Liver (tissue), 8 donors: ENCODE measurements at regions not wholly inside any gene's neighbourhood (a gene's known extent, or its start where the extent isn't known, plus 50 kb on each side); places are given as distances from the start of the nearest gene placed in this dataset.

Source experiments
- DNase-seq: peaks from one replicate; pipeline ENCODE4 v3.0.0-alpha.2; 2017; ENCODE audit warnings: low spot score
- H3K27ac ChIP-seq, 2 donors: one replicate each; pipeline ENCODE4 v1.7.0; 2013; ENCODE audit warnings: inconsistent platforms in 2 of 2, low read length in 2 of 2, control low read depth in 1 of 2, low read depth in 1 of 2, mild to moderate bottlenecking in 1 of 2
- H3K27me3 ChIP-seq, 4 donors: one replicate each; pipeline versions ENCODE4 v1.6.1 to v1.7.0; 2013; ENCODE audit warnings: low read length in 3 of 4, inconsistent platforms in 1 of 4, mild to moderate bottlenecking in 1 of 4, moderate library complexity in 1 of 4; ENCODE audit not compliant: control insufficient read depth in 4 of 4, insufficient read depth in 4 of 4
- H3K36me3 ChIP-seq, 4 donors: one replicate each; pipeline versions ENCODE4 v1.6.1 to v1.7.0; 2013; ENCODE audit warnings: low read length in 3 of 4, mild to moderate bottlenecking in 3 of 4, low read depth in 1 of 4, moderate library complexity in 1 of 4; ENCODE audit not compliant: control insufficient read depth in 4 of 4, insufficient read depth in 3 of 4
- H3K4me1 ChIP-seq, 4 donors: one replicate each; pipeline versions ENCODE4 v1.6.1 to v1.7.0; 2013; ENCODE audit warnings: low read length in 3 of 4, mild to moderate bottlenecking in 3 of 4, moderate library complexity in 1 of 4; ENCODE audit not compliant: control insufficient read depth in 4 of 4, insufficient read depth in 4 of 4
- H3K4me3 ChIP-seq, 3 donors: one replicate each; pipeline versions ENCODE4 v1.6.1 to v1.7.0; 2013; ENCODE audit warnings: low read length in 3 of 3, control low read depth in 1 of 3, low read depth in 1 of 3, mild to moderate bottlenecking in 1 of 3
- H3K9ac ChIP-seq, 2 donors: one replicate each; pipeline ENCODE4 v1.7.0; 2013; ENCODE audit warnings: low read length in 2 of 2, mild to moderate bottlenecking in 2 of 2, moderate library complexity in 2 of 2, control low read depth in 1 of 2, low read depth in 1 of 2
- H3K9me3 ChIP-seq, 4 donors: one replicate each; pipeline versions ENCODE4 v1.6.1 to v1.7.0; 2013; ENCODE audit warnings: low read length in 3 of 4; ENCODE audit not compliant: control insufficient read depth in 4 of 4
- ATF3 ChIP-seq: IDR thresholded peaks from 2 replicates; pipeline ENCODE4 v1.6.1; 2016; ENCODE audit warnings: antibody characterized with exemption
- EGR1 ChIP-seq, 2 donors: IDR thresholded peaks; 2 replicates each; pipeline ENCODE4 v1.6.1; 2016 to 2018; ENCODE audit warnings: antibody characterized with exemption in 2 of 2, low read depth in 2 of 2
- FOXA1 ChIP-seq: IDR thresholded peaks from 2 replicates; pipeline ENCODE4 v1.6.1; 2016; ENCODE audit warnings: antibody characterized with exemption
- FOXA2 ChIP-seq: IDR thresholded peaks from 2 replicates; pipeline ENCODE4 v1.6.1; 2016; ENCODE audit warnings: antibody characterized with exemption
- GABPA ChIP-seq, 2 donors: IDR thresholded peaks in 1 of 2; conservative IDR thresholded peaks in 1 of 2; 2 replicates each; pipeline ENCODE4 v1.6.1; 2016; ENCODE audit warnings: antibody characterized with exemption in 2 of 2, mild to moderate bottlenecking in 1 of 2, moderate library complexity in 1 of 2
- HNF4A ChIP-seq, 2 donors: conservative IDR thresholded peaks; 2 replicates each; pipeline ENCODE4 v1.6.1; 2016; ENCODE audit warnings: antibody characterized with exemption in 2 of 2, mild to moderate bottlenecking in 2 of 2
- HNF4G ChIP-seq: IDR thresholded peaks from 2 replicates; pipeline ENCODE4 v1.6.1; 2016; ENCODE audit warnings: antibody characterized with exemption
- JUND ChIP-seq, 2 donors: IDR thresholded peaks; 2 replicates each; pipeline ENCODE4 v1.6.1; 2016; ENCODE audit warnings: antibody characterized with exemption in 2 of 2
- MAX ChIP-seq: IDR thresholded peaks from 2 replicates; pipeline ENCODE4 v1.6.1; 2016; ENCODE audit warnings: antibody characterized with exemption
- NR2F2 ChIP-seq: IDR thresholded peaks from 2 replicates; pipeline ENCODE4 v1.6.1; 2016; ENCODE audit warnings: antibody characterized with exemption
- RAD21 ChIP-seq, 2 donors: IDR thresholded peaks; 2 replicates each; pipeline ENCODE4 v1.6.1; 2016; ENCODE audit warnings: antibody characterized with exemption in 2 of 2, mild to moderate bottlenecking in 2 of 2
- RXRA ChIP-seq, 2 donors: IDR thresholded peaks; 2 replicates each; pipeline ENCODE4 v1.6.1; 2017 to 2018; ENCODE audit warnings: antibody characterized with exemption in 2 of 2, mild to moderate bottlenecking in 1 of 2
- SP1 ChIP-seq: IDR thresholded peaks from 2 replicates; pipeline ENCODE4 v1.6.1; 2018; ENCODE audit warnings: antibody characterized with exemption, mild to moderate bottlenecking
- TAF1 ChIP-seq: conservative IDR thresholded peaks from 2 replicates; pipeline ENCODE4 v1.6.1; 2016; ENCODE audit warnings: antibody characterized with exemption, mild to moderate bottlenecking
- YY1 ChIP-seq: IDR thresholded peaks from 2 replicates; pipeline ENCODE4 v1.6.1; 2016; ENCODE audit warnings: antibody characterized with exemption, mild to moderate bottlenecking
- WGBS: extraction: QIAGEN DNeasy Blood & Tissue Kit; methylation state at CpG from one replicate; pipeline ENCODE4 v1.1.7; 2013; 5-methylcytosine and 5-hydroxymethylcytosine counted together
- TF ChIP-seq, protein P1 (sequence below): fragments of 150-350 bp; IDR thresholded peaks from 2 replicates; pipeline ENCODE4 v1.5.1; 2017; ENCODE audit warnings: improper control_type of control experiment, low read depth, low read length; ENCODE audit not compliant: missing input control
- TF ChIP-seq, protein P2 (sequence below): IDR thresholded peaks from 2 replicates; pipeline ENCODE4 v1.6.1; 2016; ENCODE audit warnings: antibody characterized with exemption
- TF ChIP-seq, protein P3 (sequence below): IDR thresholded peaks from 2 replicates; pipeline ENCODE4 v1.6.1; 2016; ENCODE audit warnings: antibody characterized with exemption, mild to moderate bottlenecking
- donor health status: healthy.
- donor health status: healthy.
- donor health status: healthy.
- donor health status: healthy.
- donor health status: healthy.

DNA sequence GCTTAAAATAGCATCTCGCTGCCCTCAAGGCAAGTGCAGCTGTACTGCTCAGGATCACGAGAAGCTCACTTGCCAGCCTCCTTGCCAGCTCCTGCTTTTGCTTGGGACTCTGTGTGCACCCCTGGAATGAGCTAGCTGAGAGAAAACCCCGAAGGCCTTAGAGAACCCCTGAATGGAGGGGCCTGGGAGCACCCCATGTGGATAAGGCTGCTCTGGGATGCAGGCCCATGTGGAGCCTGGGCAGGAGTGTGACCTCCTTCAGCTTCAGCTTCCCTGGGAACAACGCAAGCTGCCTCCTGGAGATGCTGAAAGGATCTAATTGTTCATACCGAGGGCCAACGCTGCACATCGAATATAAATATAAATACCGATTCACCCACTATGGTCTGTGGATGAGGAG lies 109.2 kb downstream of the HSPH1 start:
- H3K4me1 ChIP-seq: no peaks in the 10 kb centered on the region
- TF ChIP-seq YY1 (no peak), MAX (no peak), RXRA (IDR thresholded peaks at IDR 0.05) (no peak), RAD21 (IDR thresholded peaks at IDR 0.05) (no peak), TAF1 (no peak)
- no peak overlapping the region for H3K9ac ChIP-seq
- peaks cover 0 to 13% (median 3%) of the 10 kb centered on the region in 4 donors for H3K27me3 ChIP-seq
- H3K4me3 ChIP-seq: no peak overlapping the region
- no peak overlapping the region for H3K27ac ChIP-seq
- WGBS: 89% methylated on average over 8 of the region's 8 CpGs
- no peak for DNase-seq
- no peaks in the 10 kb centered on the region for H3K9me3 ChIP-seq
- no peaks in the 10 kb centered on the region for H3K36me3 ChIP-seq

DNA sequence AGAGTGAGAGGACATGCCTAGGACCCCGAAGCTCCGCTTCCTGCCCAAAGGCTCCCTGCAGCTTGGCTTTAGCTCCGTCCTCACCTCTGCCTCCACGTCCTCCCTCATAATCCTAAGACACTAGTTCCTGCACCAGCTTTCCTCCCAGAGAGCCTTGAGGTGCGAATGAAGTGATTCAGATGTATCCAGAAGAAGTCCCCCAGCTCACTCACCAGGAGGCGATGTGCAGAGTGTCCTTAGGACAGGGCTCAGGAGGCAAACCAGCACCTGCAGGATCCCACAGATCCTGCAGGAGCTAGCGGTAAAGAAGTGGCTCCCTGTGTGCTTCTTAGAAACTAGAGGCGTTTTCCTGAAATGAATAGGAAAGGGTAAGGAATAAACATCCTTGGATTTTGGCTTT lies 109.7 kb downstream of the HSPH1 start:
- Histone ChIP-seq H3K9ac (no peak overlapping the region), H3K4me3 (no peak overlapping the region), H3K36me3 (no peaks in the 10 kb centered on the region), H3K27ac (no peak overlapping the region), H3K27me3 (peaks cover 0 to 13% (median 3%) of the 10 kb centered on the region in 4 donors), H3K9me3 (no peaks in the 10 kb centered on the region), H3K4me1 (no peaks in the 10 kb centered on the region)
- DNase-seq: no peak
- TF ChIP-seq GABPA (IDR thresholded peaks at IDR 0.05 in 1 of 2, conservative IDR thresholded peaks at IDR 0.05 in 1 of 2) (no peak), FOXA1 (no peak), MAX (no peak), YY1 (no peak), HNF4A (conservative IDR thresholded peaks at IDR 0.05) (no peak), SP1 (no peak), ATF3 (no peak), HNF4G (no peak), TAF1 (no peak), EGR1 (IDR thresholded peaks at IDR 0.05; ENCODE audit: low read depth in 2 of 2) (no peak), RXRA (IDR thresholded peaks at IDR 0.05) (no peak), FOXA2 (no peak), RAD21 (IDR thresholded peaks at IDR 0.05) (no peak), JUND (IDR thresholded peaks at IDR 0.05) (no peak), NR2F2 (no peak)
- TF ChIP-seq, protein P1, sequence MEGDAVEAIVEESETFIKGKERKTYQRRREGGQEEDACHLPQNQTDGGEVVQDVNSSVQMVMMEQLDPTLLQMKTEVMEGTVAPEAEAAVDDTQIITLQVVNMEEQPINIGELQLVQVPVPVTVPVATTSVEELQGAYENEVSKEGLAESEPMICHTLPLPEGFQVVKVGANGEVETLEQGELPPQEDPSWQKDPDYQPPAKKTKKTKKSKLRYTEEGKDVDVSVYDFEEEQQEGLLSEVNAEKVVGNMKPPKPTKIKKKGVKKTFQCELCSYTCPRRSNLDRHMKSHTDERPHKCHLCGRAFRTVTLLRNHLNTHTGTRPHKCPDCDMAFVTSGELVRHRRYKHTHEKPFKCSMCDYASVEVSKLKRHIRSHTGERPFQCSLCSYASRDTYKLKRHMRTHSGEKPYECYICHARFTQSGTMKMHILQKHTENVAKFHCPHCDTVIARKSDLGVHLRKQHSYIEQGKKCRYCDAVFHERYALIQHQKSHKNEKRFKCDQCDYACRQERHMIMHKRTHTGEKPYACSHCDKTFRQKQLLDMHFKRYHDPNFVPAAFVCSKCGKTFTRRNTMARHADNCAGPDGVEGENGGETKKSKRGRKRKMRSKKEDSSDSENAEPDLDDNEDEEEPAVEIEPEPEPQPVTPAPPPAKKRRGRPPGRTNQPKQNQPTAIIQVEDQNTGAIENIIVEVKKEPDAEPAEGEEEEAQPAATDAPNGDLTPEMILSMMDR: no peak
- TF ChIP-seq, protein P2, sequence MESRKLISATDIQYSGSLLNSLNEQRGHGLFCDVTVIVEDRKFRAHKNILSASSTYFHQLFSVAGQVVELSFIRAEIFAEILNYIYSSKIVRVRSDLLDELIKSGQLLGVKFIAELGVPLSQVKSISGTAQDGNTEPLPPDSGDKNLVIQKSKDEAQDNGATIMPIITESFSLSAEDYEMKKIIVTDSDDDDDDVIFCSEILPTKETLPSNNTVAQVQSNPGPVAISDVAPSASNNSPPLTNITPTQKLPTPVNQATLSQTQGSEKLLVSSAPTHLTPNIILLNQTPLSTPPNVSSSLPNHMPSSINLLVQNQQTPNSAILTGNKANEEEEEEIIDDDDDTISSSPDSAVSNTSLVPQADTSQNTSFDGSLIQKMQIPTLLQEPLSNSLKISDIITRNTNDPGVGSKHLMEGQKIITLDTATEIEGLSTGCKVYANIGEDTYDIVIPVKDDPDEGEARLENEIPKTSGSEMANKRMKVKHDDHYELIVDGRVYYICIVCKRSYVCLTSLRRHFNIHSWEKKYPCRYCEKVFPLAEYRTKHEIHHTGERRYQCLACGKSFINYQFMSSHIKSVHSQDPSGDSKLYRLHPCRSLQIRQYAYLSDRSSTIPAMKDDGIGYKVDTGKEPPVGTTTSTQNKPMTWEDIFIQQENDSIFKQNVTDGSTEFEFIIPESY: no peak
- TF ChIP-seq, protein P3, sequence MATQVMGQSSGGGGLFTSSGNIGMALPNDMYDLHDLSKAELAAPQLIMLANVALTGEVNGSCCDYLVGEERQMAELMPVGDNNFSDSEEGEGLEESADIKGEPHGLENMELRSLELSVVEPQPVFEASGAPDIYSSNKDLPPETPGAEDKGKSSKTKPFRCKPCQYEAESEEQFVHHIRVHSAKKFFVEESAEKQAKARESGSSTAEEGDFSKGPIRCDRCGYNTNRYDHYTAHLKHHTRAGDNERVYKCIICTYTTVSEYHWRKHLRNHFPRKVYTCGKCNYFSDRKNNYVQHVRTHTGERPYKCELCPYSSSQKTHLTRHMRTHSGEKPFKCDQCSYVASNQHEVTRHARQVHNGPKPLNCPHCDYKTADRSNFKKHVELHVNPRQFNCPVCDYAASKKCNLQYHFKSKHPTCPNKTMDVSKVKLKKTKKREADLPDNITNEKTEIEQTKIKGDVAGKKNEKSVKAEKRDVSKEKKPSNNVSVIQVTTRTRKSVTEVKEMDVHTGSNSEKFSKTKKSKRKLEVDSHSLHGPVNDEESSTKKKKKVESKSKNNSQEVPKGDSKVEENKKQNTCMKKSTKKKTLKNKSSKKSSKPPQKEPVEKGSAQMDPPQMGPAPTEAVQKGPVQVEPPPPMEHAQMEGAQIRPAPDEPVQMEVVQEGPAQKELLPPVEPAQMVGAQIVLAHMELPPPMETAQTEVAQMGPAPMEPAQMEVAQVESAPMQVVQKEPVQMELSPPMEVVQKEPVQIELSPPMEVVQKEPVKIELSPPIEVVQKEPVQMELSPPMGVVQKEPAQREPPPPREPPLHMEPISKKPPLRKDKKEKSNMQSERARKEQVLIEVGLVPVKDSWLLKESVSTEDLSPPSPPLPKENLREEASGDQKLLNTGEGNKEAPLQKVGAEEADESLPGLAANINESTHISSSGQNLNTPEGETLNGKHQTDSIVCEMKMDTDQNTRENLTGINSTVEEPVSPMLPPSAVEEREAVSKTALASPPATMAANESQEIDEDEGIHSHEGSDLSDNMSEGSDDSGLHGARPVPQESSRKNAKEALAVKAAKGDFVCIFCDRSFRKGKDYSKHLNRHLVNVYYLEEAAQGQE: no peak
- WGBS: 75% methylated on average over 8 of the region's 8 CpGs
